ENCODE measurements at regions not wholly inside any gene's neighbourhood (a gene's known extent, or its start where the extent isn't known, plus 50 kb on each side); places are given as distances from the start of the nearest gene placed in this dataset.

GRCh38 chr10:45243261-45243660, 72.1 kb downstream of the OR13A1 start:
- no peaks in the 10 kb centered on the region for H3K9me3 ChIP-seq (replicated peaks; ENCODE audit: control insufficient read depth, insufficient read depth, low read depth, low read length)
- in situ Hi-C loops (cut with MboI) (loop anchor here (25.0 kb wide), 1 partner anchor 994 kb away; no protein-coding TSS in a partner anchor), intact Hi-C loops (cut with micrococcal nuclease) (loop anchor here (10.0 kb wide), 1 partner anchor 572 kb away; no protein-coding TSS in a partner anchor)
- H3K27me3 ChIP-seq (ENCODE audit: control insufficient read depth in 2 of 2, insufficient read depth in 2 of 2, low read length in 2 of 2) = no peaks in the 10 kb centered on the region; a peak in 1 of 5 replicates
- no peak overlapping the region for H3K9ac ChIP-seq (ENCODE audit: insufficient read depth in 1 of 2, low read depth in 2 of 2, low read length in 2 of 2)
- H3K4me3 ChIP-seq = no peak overlapping the region
- no peak overlapping the region for H3K4me2 ChIP-seq (ENCODE audit: insufficient read depth, low read length)
- ChIA-PET POLR2A (interaction anchor here (0.7 kb wide), 1 partner anchor 383 kb away, joined by 3 read pairs; no protein-coding TSS in a partner anchor), CTCF (ENCODE audit: low intra/inter-chr PET ratio) (no interaction called here)
- ATAC-seq (no peak), DNase-seq (ENCODE audit: extremely low read depth in 1 of 4, low spot score in 3 of 4) (no peak), FAIRE-seq (peak; percentile 11)
- no peak overlapping the region for H2AFZ ChIP-seq (ENCODE audit: low read depth, low read length)
- no peaks in the 10 kb centered on the region for H4K20me1 ChIP-seq (replicated peaks; ENCODE audit: control insufficient read depth, insufficient read depth, low read length)
- no peaks in the 10 kb centered on the region for H3K79me2 ChIP-seq (ENCODE audit: control insufficient read depth, insufficient read depth, low read length)
- no peaks in the 10 kb centered on the region for H3K9me1 ChIP-seq (ENCODE audit: control insufficient read depth, insufficient read depth, low read length)
- H3K4me1 ChIP-seq (replicated peaks in 1 of 2; ENCODE audit: control insufficient read depth in 2 of 2, insufficient read depth in 2 of 2, low read length in 2 of 2) = peaks cover 0 to 6% of the 10 kb centered on the region in 2 experiments; a peak in 2 of 5 replicates
- H3K36me3 ChIP-seq (ENCODE audit: control insufficient read depth, insufficient read depth, low read length) = no peaks in the 10 kb centered on the region
- no TSS peak for BruUV-seq (replicated peaks)
- H3K27ac ChIP-seq (ENCODE audit: extremely low read depth, low read depth, low read length) = no peak overlapping the region
- 15% methylated on average over 2 of the region's 2 CpGs for WGBS (ENCODE audit: insufficient coverage, low coverage, missing lambda C conversion rate)
- TF ChIP-seq MTA3 (IDR thresholded peaks at IDR 0.05; ENCODE audit: borderline replicate concordance) = no peak
- TF ChIP-seq BACH1 (tag; IDR thresholded peaks at IDR 0.05) = no peak
- TF ChIP-seq STAT6 (CRISPR knock-in tag; IDR thresholded peaks at IDR 0.05) = no peak

All from K562 (cell line).